HepG2 (cell line): ENCODE measurements at regions not wholly inside any gene's neighbourhood (a gene's known extent, or its start where the extent isn't known, plus 50 kb on each side); places are given as distances from the start of the nearest gene placed in this dataset.

Experiments used
- ATAC-seq: fragments of 200-7000 bp; cut with Tn5 transposase; 3 replicates; pipeline ENCODE4 v1.9.1; 2020; ENCODE audit warnings: mild to moderate bottlenecking, moderate library complexity
- BruUV-seq: library from RNA; stranded (reverse); fragments of 400-500 nt; replicated peaks from 2 replicates; lab custom pipeline; 2021; lab: Mats Ljungman, UMichigan
- CTCF ChIA-PET: fragments of 300-600 bp; formaldehyde crosslinking; extraction: SDS; loops from one replicate; lab custom pipeline; 2021; ENCODE audit warnings: low total read pairs, inconsistent platforms, low intra/inter-chr PET ratio; lab: Yijun Ruan, JAX
- POLR2A ChIA-PET: fragments of 350-600 bp; sonication (Branson Sonifier 250); formaldehyde crosslinking; loops from one replicate; lab custom pipeline; 2020; ENCODE audit warnings: antibody characterized with exemption, inconsistent platforms; lab: Yijun Ruan, JAX
- DNase-seq: peaks from one replicate; pipeline ENCODE4 v3.0.0-alpha.2; 2015; ENCODE audit warnings: low spot score
- FAIRE-seq: peaks from 3 replicates; lab custom pipeline; 2011; peaks lifted over from hg19 to GRCh38; lab: Jason Lieb, UNC
- H2AFZ ChIP-seq: one replicate; pipeline ENCODE4 v1.6.1; 2011; ENCODE audit warnings: low read length, inconsistent platforms
- H3K27ac ChIP-seq: fragments of 300-600 bp; 3 replicates; pipeline ENCODE4 v1.8.0; 2011; ENCODE audit warnings: mixed run types, mild to moderate bottlenecking, mixed read lengths, low read length, inconsistent platforms; ENCODE audit not compliant: insufficient read depth; ENCODE audit errors: extremely low read length
- H3K27me3 ChIP-seq, 2 experiments: fragments of 200-600 bp in 1 of 2; 2 replicates in 1 of 2; 3 replicates in 1 of 2; pipeline versions ENCODE4 v1.6.0 to v1.8.0; 2011; ENCODE audit warnings: low read length in 2 of 2, mild to moderate bottlenecking in 2 of 2, moderate library complexity in 2 of 2, inconsistent platforms in 1 of 2; ENCODE audit not compliant: insufficient read depth in 2 of 2, control insufficient read depth in 1 of 2
- H3K36me3 ChIP-seq, 2 experiments: fragments of 200-600 bp in 1 of 2; replicated peaks in 1 of 2; 2 replicates in 1 of 2; 3 replicates in 1 of 2; pipeline versions ENCODE4 v1.5.1 to v1.8.0; 2011; ENCODE audit warnings: low read length in 2 of 2, inconsistent platforms in 1 of 2; ENCODE audit not compliant: insufficient read depth in 2 of 2, control insufficient read depth in 1 of 2
- H3K4me1 ChIP-seq: 2 replicates; pipeline ENCODE4 v1.5.1; 2012; ENCODE audit warnings: low read length, inconsistent platforms; ENCODE audit not compliant: insufficient read depth
- H3K4me2 ChIP-seq: 2 replicates; pipeline ENCODE4 v1.6.0; 2011; ENCODE audit warnings: low read depth, low read length, inconsistent platforms
- H3K4me3 ChIP-seq, 3 experiments: fragments of 200-600 bp in 1 of 3; sonication (generic), shearing (Covaris generic) in 1 of 3; replicated peaks in 1 of 3; 2 replicates each; pipeline ENCODE4 v1.5.1; 2011 to 2016; ENCODE audit warnings: low read length in 3 of 3, inconsistent platforms in 2 of 3, low read depth in 2 of 3, mild to moderate bottlenecking in 2 of 3, control low read depth in 1 of 3, mixed read lengths in 1 of 3; ENCODE audit not compliant: insufficient read depth in 1 of 3
- H3K79me2 ChIP-seq: one replicate; pipeline ENCODE4 v1.6.1; 2011; ENCODE audit warnings: low read length, inconsistent platforms; ENCODE audit not compliant: insufficient read depth
- H3K9ac ChIP-seq: 2 replicates; pipeline ENCODE4 v1.6.0; 2011; ENCODE audit warnings: mild to moderate bottlenecking, low read depth, low read length, inconsistent platforms; ENCODE audit not compliant: insufficient read depth
- H3K9me3 ChIP-seq: 2 replicates; pipeline ENCODE4 v1.5.1; 2012; ENCODE audit warnings: mild to moderate bottlenecking, low read length
- H4K20me1 ChIP-seq: 2 replicates; pipeline ENCODE4 v1.6.0; 2011; ENCODE audit warnings: inconsistent platforms, mild to moderate bottlenecking, low read length, moderate library complexity; ENCODE audit not compliant: insufficient read depth
- GATAD1 ChIP-seq: IDR thresholded peaks from 2 replicates; pipeline ENCODE4 v1.6.1; 2016; ENCODE audit warnings: missing genetic modification reagents, missing compliant biosample characterization
- MIER3 ChIP-seq: IDR thresholded peaks from 2 replicates; pipeline ENCODE4 v1.6.1; 2016; ENCODE audit warnings: missing compliant biosample characterization, borderline replicate concordance
- MYC ChIP-seq: sonication (generic); formaldehyde crosslinking; IDR thresholded peaks from 2 replicates; pipeline ENCODE4 v1.9.0; 2021; ENCODE audit warnings: missing genetic modification reagents, borderline replicate concordance
- NPAS2 ChIP-seq: sonication (generic); formaldehyde crosslinking; IDR thresholded peaks from 2 replicates; pipeline ENCODE4 v1.8.0; 2022; ENCODE audit warnings: mild to moderate bottlenecking, missing genetic modification reagents, borderline replicate concordance
- ZC3H4 ChIP-seq: sonication (generic); formaldehyde crosslinking; IDR thresholded peaks from 2 replicates; pipeline ENCODE4 v1.4.0; 2020; ENCODE audit warnings: missing genetic modification reagents, borderline replicate concordance
- ZNF264 ChIP-seq: sonication (generic); formaldehyde crosslinking; IDR thresholded peaks from 2 replicates; pipeline ENCODE4 v1.4.0; 2020; ENCODE audit warnings: missing genetic modification reagents
- ZNF333 ChIP-seq: sonication (generic); formaldehyde crosslinking; IDR thresholded peaks from 2 replicates; pipeline ENCODE4 v1.4.0; 2020; ENCODE audit warnings: mild to moderate bottlenecking, missing genetic modification reagents, borderline replicate concordance
- ZNF83 ChIP-seq: sonication (generic); formaldehyde crosslinking; IDR thresholded peaks from 2 replicates; pipeline ENCODE4 v1.4.0; 2020; ENCODE audit warnings: missing genetic modification reagents, mild to moderate bottlenecking, borderline replicate concordance
- ZSCAN9 ChIP-seq: IDR thresholded peaks from 2 replicates; pipeline ENCODE4 v1.6.1; 2016; ENCODE audit warnings: borderline replicate concordance
- WGBS: methylation state at CpG from one replicate; pipeline ENCODE4 v1.1.6; 2017; ENCODE audit warnings: low lambda C conversion rate; 5-methylcytosine and 5-hydroxymethylcytosine counted together
- in situ Hi-C: cut with HindIII; loops from 2 replicates; pipeline ENCODE4 v1.10.0; 2017; ENCODE audit warnings: low pct_unique_long_range_greater_than_20kb; ENCODE audit not compliant: extremely low pct_ligation_motif_present
- intact Hi-C: fragments of 100-400 bp; cut with micrococcal nuclease; formaldehyde crosslinking; loops from one replicate; pipeline ENCODE4 v1.10.0; 2022; ENCODE audit not compliant: unreplicated experiment
- TF ChIP-seq, protein P1 (sequence below): sonication (generic); formaldehyde crosslinking; IDR thresholded peaks from 2 replicates; pipeline ENCODE4 v1.5.0; 2020; ENCODE audit warnings: missing genetic modification reagents
- TF ChIP-seq, protein P2 (sequence below): sonication (generic); formaldehyde crosslinking; IDR thresholded peaks from 2 replicates; pipeline ENCODE4 v1.8.0; 2022; ENCODE audit warnings: mild to moderate bottlenecking, missing genetic modification reagents, borderline replicate concordance

DNA sequence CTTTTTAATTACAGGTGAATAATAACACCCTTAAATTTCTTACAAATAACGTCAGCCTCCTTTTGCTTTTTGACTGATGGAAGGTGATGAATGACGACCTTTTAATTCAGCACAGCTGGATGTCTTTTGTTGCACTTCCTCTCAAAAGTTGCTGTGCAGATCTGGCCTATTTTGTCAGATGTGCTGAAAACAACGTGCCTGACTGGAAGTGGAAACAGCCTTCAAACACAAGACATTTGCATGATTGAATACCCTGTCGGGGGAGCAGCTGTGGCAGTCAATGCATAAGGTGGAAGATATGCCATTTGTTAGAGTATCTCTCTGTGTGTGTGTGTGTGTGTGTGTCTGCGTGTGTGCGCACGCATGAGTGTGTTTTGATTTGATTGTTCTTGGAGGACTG lies 579.7 kb downstream of the SPRY1 start:
- DNase-seq = no peak
- no peak overlapping the region for H2AFZ ChIP-seq
- peaks cover 19% of the 10 kb centered on the region for H3K4me1 ChIP-seq
- H4K20me1 ChIP-seq = no peaks in the 10 kb centered on the region
- in situ Hi-C loops = no loop called here
- no peak overlapping the region for H3K9ac ChIP-seq
- H3K79me2 ChIP-seq = no peaks in the 10 kb centered on the region
- no peak for TF ChIP-seq ZSCAN9 (CRISPR knock-in tag)
- no peak for TF ChIP-seq ZC3H4
- TF ChIP-seq, protein P1, sequence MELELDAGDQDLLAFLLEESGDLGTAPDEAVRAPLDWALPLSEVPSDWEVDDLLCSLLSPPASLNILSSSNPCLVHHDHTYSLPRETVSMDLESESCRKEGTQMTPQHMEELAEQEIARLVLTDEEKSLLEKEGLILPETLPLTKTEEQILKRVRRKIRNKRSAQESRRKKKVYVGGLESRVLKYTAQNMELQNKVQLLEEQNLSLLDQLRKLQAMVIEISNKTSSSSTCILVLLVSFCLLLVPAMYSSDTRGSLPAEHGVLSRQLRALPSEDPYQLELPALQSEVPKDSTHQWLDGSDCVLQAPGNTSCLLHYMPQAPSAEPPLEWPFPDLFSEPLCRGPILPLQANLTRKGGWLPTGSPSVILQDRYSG (CRISPR knock-in tag) = no peak
- TF ChIP-seq, protein P2, sequence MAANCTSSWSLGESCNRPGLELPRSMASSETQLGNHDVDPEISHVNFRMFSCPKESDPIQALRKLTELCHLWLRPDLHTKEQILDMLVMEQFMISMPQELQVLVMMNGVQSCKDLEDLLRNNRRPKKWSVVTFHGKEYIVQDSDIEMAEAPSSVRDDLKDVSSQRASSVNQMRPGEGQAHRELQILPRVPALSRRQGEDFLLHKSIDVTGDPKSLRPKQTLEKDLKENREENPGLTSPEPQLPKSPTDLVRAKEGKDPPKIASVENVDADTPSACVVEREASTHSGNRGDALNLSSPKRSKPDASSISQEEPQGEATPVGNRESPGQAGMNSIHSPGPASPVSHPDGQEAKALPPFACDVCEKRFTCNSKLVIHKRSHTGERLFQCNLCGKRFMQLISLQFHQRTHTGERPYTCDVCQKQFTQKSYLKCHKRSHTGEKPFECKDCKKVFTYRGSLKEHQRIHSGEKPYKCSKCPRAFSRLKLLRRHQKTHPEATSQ (CRISPR knock-in tag) = no peak
- no peak for TF ChIP-seq ZNF83 (CRISPR knock-in tag)
- TF ChIP-seq GATAD1 (CRISPR knock-in tag) = no peak
- TF ChIP-seq ZNF333 = no peak
- TF ChIP-seq, all 625 proteins: peak for 0
- intact Hi-C loops = no loop called here
- no peak for FAIRE-seq
- H3K36me3 ChIP-seq = no peaks in the 10 kb centered on the region
- 51% methylated on average over 7 of the region's 7 CpGs for WGBS
- ATAC-seq = no peak
- H3K9me3 ChIP-seq = no peaks in the 10 kb centered on the region
- H3K4me2 ChIP-seq = no peak overlapping the region
- ChIA-PET POLR2A (no interaction called here), CTCF (no interaction called here)
- H3K27me3 ChIP-seq = no peaks in the 10 kb centered on the region
- no peak overlapping the region for H3K4me3 ChIP-seq
- no peak overlapping the region for H3K27ac ChIP-seq
- BruUV-seq = no TSS peak

DNA sequence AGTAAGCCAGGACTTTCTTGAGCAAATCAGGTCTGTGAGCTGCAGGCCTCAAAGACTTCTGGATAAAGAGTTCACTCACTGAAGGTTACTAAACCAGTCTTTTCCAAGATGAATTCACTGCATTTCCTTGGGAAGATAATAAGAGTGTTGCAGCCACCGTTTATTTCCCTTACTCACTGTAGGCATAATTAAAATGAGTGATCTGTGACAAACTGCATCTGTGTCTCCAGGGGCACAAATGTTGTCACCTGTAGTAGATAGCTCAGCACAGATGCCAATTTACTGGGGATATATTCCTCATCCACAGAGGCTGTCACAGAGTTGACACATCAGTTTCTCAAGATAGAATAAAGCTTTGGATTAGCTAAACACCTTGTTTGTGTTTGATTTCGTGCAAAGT lies 580.2 kb downstream of the SPRY1 start:
- POLR2A ChIA-PET = no interaction called here
- Histone ChIP-seq H4K20me1 (no peaks in the 10 kb centered on the region), H2AFZ (no peak overlapping the region), H3K36me3 (no peaks in the 10 kb centered on the region), H3K4me3 (no peak overlapping the region), H3K9ac (no peak overlapping the region), H3K27me3 (no peaks in the 10 kb centered on the region), H3K9me3 (no peaks in the 10 kb centered on the region), H3K27ac (no peak overlapping the region), H3K4me1 (peaks cover 19% of the 10 kb centered on the region), H3K79me2 (no peaks in the 10 kb centered on the region), H3K4me2 (no peak overlapping the region)
- DNase-seq (no peak), FAIRE-seq (no peak), ATAC-seq (no peak)
- WGBS = 18% methylated on average over 2 of the region's 2 CpGs
- no TSS peak for BruUV-seq
- intact Hi-C loops (no loop called here), in situ Hi-C loops (no loop called here)
- TF ChIP-seq ZNF264 (CRISPR knock-in tag) = no peak
- TF ChIP-seq MYC (CRISPR knock-in tag) = no peak
- no peak for TF ChIP-seq MIER3 (CRISPR knock-in tag)
- TF ChIP-seq NPAS2 (CRISPR knock-in tag) = no peak
- CTCF ChIA-PET = no interaction called here
